ENCODE measurements at regions not wholly inside any gene's neighbourhood (a gene's known extent, or its start where the extent isn't known, plus 50 kb on each side); places are given as distances from the start of the nearest gene placed in this dataset.

- TF ChIP-seq EZH2phosphoT487 (IDR thresholded peaks at IDR 0.05; ENCODE audit: borderline replicate concordance, low read depth, low read length) (no peak), CTCF (conservative IDR thresholded peaks at IDR 0.05; ENCODE audit: low read length) (no peak)
- ChIA-PET POLR2A (no interaction called here), CTCF (ENCODE audit: unreplicated experiment) (no interaction called here)
- Histone ChIP-seq H3K4me1 (ENCODE audit: insufficient read depth, low read length, poor library complexity, severe bottlenecking) (no peaks in the 10 kb centered on the region), H3K4me3 (ENCODE audit: low read depth, low read length, poor library complexity, severe bottlenecking) (no peak overlapping the region), H3K9me3 (ENCODE audit: low read length) (no peaks in the 10 kb centered on the region), H3K36me3 (ENCODE audit: insufficient read depth, low read length) (no peaks in the 10 kb centered on the region), H3K79me2 (ENCODE audit: insufficient read depth, low read depth, low read length) (no peaks in the 10 kb centered on the region), H2AFZ (ENCODE audit: low read length) (no peak overlapping the region), H4K20me1 (ENCODE audit: insufficient read depth, low read length) (no peaks in the 10 kb centered on the region), H3K9me2 (ENCODE audit: insufficient read depth, low read length) (no peaks in the 10 kb centered on the region), H3K4me2 (ENCODE audit: low read length) (no peak overlapping the region), H3K27ac (ENCODE audit: low read depth, low read length, poor library complexity, severe bottlenecking) (no peak overlapping the region)
- intact Hi-C loops (cut with micrococcal nuclease; ENCODE audit: unreplicated experiment), result no loop called here
- no TSS peak for BruUV-seq (replicated peaks)
- no peak for DNase-seq (ENCODE audit: low spot score)
Observed at GRCh38 chr18:37672001-37672400, 106.4 kb upstream of the CELF4 start.

- no peak overlapping the region for H3K4me2 ChIP-seq (ENCODE audit: low read length)
- H3K4me3 ChIP-seq (ENCODE audit: low read depth, low read length, poor library complexity, severe bottlenecking), result no peak overlapping the region
- no peaks in the 10 kb centered on the region for H3K9me3 ChIP-seq (ENCODE audit: low read length)
- no peak overlapping the region for H3K27ac ChIP-seq (ENCODE audit: low read depth, low read length, poor library complexity, severe bottlenecking)
- CTCF ChIA-PET (ENCODE audit: unreplicated experiment), result no interaction called here
- H3K79me2 ChIP-seq (ENCODE audit: insufficient read depth, low read depth, low read length), result no peaks in the 10 kb centered on the region
- intact Hi-C loops (cut with micrococcal nuclease; ENCODE audit: unreplicated experiment), result no loop called here
- no peak overlapping the region for H2AFZ ChIP-seq (ENCODE audit: low read length)
- no peaks in the 10 kb centered on the region for H4K20me1 ChIP-seq (ENCODE audit: insufficient read depth, low read length)
- POLR2A ChIA-PET, result no interaction called here
- DNase-seq (ENCODE audit: low spot score), result no peak
- TF ChIP-seq EZH2phosphoT487 (IDR thresholded peaks at IDR 0.05; ENCODE audit: borderline replicate concordance, low read depth, low read length) (no peak), CTCF (conservative IDR thresholded peaks at IDR 0.05; ENCODE audit: low read length) (no peak)
- H3K4me1 ChIP-seq (ENCODE audit: insufficient read depth, low read length, poor library complexity, severe bottlenecking), result no peaks in the 10 kb centered on the region
- H3K9me2 ChIP-seq (ENCODE audit: insufficient read depth, low read length), result no peaks in the 10 kb centered on the region
- H3K36me3 ChIP-seq (ENCODE audit: insufficient read depth, low read length), result no peaks in the 10 kb centered on the region
- BruUV-seq (replicated peaks), result no TSS peak
Observed at GRCh38 chr18:37671530-37671929, 105.9 kb upstream of the CELF4 start.

- Histone ChIP-seq H3K36me3 (ENCODE audit: insufficient read depth, low read length) (no peaks in the 10 kb centered on the region), H4K20me1 (ENCODE audit: insufficient read depth, low read length) (no peaks in the 10 kb centered on the region), H3K27ac (ENCODE audit: low read depth, low read length, poor library complexity, severe bottlenecking) (no peak overlapping the region), H3K79me2 (ENCODE audit: insufficient read depth, low read depth, low read length) (no peaks in the 10 kb centered on the region), H2AFZ (ENCODE audit: low read length) (no peak overlapping the region), H3K9me3 (ENCODE audit: low read length) (no peaks in the 10 kb centered on the region), H3K4me1 (ENCODE audit: insufficient read depth, low read length, poor library complexity, severe bottlenecking) (no peaks in the 10 kb centered on the region), H3K4me2 (ENCODE audit: low read length) (no peak overlapping the region), H3K4me3 (ENCODE audit: low read depth, low read length, poor library complexity, severe bottlenecking) (no peak overlapping the region), H3K9me2 (ENCODE audit: insufficient read depth, low read length) (no peaks in the 10 kb centered on the region)
- no TSS peak for BruUV-seq (replicated peaks)
- no peak for DNase-seq (ENCODE audit: low spot score)
- TF ChIP-seq EZH2phosphoT487 (IDR thresholded peaks at IDR 0.05; ENCODE audit: borderline replicate concordance, low read depth, low read length) (no peak), CTCF (conservative IDR thresholded peaks at IDR 0.05; ENCODE audit: low read length) (no peak)
- ChIA-PET POLR2A (no interaction called here), CTCF (ENCODE audit: unreplicated experiment) (no interaction called here)
- intact Hi-C loops (cut with micrococcal nuclease; ENCODE audit: unreplicated experiment), result no loop called here
Observed at GRCh38 chr18:37671119-37671518, 105.5 kb upstream of the CELF4 start.
